Epithelial cell of esophagus (primary cell): ENCODE measurements at regions not wholly inside any gene's neighbourhood (a gene's known extent, or its start where the extent isn't known, plus 50 kb on each side); places are given as distances from the start of the nearest gene placed in this dataset.

ENCODE experiments used
- DNase-seq: peaks from one replicate; pipeline ENCODE4 v3.0.0; 2010; ENCODE audit warnings: low read depth
- H3K4me3 ChIP-seq: 2 replicates; pipeline ENCODE4 v1.5.1; 2011; ENCODE audit warnings: mild to moderate bottlenecking, low read length, control low read depth
- TF ChIP-seq, protein P1 (sequence below): IDR thresholded peaks from 2 replicates; pipeline ENCODE4 v1.5.1; 2011; ENCODE audit warnings: low read depth, mild to moderate bottlenecking, low read length, control low read depth, inconsistent platforms; ENCODE audit not compliant: insufficient read depth; ENCODE audit errors: missing control alignments

DNA sequence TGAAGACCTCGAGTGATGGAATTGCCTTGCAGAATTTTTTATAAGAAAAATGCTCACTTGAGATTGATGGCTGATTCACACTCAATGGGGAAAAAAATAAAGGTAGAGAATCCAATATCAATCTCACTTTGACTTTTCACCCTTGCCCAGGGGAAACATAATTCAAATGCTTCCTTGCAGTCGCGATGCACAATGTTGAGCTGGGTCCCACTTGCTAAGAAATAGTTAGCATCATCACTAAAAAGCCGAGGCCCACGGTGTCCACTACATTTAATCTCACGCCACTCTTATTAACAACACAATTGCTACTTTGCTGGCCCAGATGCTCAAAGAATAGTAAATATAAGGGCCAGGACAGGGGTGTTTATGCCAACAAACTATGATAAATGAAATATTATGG lies 223.4 kb downstream of the SPTSSA start:
- H3K4me3 ChIP-seq, result no peak overlapping the region
- DNase-seq, result no peak

DNA sequence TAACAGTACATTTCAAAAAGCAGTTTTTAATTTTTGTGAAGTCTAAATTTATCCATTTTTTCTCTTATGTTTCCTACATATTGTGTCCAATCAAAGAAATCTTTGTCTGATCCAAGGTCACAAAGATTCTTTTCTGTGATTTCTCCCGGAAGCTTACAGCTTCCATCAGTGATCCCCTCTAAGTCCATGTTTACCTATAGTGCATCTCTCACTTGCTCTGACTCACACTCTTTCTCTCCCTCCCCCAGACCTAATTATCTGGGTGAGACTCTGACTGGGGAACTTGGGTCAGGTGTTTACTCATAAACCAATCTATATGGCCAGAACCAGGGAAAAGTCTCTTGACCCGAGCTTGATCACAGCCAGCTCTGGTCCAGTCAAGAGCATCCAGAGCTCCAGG lies 224.4 kb downstream of the SPTSSA start:
- H3K4me3 ChIP-seq, result no peak overlapping the region
- DNase-seq, result no peak
- TF ChIP-seq, protein P1, sequence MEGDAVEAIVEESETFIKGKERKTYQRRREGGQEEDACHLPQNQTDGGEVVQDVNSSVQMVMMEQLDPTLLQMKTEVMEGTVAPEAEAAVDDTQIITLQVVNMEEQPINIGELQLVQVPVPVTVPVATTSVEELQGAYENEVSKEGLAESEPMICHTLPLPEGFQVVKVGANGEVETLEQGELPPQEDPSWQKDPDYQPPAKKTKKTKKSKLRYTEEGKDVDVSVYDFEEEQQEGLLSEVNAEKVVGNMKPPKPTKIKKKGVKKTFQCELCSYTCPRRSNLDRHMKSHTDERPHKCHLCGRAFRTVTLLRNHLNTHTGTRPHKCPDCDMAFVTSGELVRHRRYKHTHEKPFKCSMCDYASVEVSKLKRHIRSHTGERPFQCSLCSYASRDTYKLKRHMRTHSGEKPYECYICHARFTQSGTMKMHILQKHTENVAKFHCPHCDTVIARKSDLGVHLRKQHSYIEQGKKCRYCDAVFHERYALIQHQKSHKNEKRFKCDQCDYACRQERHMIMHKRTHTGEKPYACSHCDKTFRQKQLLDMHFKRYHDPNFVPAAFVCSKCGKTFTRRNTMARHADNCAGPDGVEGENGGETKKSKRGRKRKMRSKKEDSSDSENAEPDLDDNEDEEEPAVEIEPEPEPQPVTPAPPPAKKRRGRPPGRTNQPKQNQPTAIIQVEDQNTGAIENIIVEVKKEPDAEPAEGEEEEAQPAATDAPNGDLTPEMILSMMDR, result no peak

More for the DNA sequence above, 223.4 kb downstream of the SPTSSA start:
- TF ChIP-seq, protein P1, result no peak

DNA sequence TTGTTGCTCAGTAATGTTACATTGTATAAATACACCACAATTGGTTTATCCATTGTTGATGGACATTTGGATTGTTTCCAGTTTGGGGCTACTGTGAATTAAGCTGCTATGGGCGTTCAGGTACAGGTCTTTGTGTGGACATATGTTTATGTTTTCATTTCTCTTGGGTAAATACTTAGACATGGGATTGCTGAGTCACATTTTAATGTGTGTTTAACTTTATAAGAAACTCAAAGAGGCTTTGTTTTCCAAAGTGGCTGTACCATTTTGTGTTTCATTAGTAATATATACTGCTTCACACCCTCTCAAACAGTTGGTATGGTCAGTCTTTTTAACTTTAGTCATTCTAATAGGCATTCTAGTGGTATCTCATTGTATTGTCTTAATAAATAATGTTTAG lies 225.0 kb downstream of the SPTSSA start:
- TF ChIP-seq, protein P1, result no peak
- DNase-seq, result peak; percentile 73
- no peak overlapping the region for H3K4me3 ChIP-seq

DNA sequence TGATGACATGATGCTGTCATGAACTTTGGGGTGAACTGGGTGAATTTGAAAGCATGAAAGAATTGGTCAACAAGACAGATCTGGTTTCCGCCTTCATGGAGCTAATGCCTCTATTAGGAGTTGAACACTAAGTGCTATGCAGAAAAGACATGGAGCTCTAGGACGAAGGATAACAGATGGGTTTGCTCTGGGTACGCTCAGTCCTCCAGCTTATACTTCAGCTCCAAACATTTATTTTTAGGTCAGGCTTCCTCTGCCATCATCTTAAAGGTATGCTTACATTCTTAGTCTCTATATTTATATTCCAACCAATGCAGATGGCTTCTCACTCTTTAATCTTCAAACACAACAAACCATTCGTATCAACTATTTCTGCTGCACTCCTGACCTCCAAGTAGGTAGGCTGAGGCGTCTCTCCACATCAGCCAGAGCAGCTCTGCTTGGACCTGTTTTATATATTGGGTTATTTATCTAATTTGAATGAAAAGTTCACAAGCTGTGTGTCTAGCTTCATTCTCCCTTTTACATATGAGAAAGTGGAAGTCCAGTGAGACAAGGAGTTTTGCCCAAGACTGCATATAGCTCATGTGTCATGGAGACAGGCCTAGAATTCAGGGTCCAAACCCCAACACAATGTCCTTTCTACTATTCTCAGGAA lies 226.3 kb downstream of the SPTSSA start:
- TF ChIP-seq, protein P1, result no peak
- DNase-seq, result no peak
- no peak overlapping the region for H3K4me3 ChIP-seq

DNA sequence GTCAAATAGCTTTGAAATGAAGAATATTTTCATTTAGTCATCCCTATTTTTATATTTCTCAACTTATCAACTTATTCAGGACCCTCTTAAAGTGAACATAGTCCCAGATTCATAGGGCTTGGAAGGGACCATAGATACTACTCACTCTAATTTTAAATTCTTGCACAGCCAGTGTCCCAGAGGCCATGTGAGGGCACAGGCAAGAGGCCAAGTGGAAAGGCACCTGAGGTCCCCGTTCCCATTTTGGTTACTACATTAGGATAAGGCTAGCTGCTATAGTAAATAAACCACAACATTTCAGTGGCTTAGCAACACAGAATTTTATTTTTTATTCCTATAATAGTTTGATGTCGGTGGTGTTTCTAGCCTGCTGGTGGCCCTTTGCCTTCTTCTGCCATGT lies 227.8 kb downstream of the SPTSSA start:
- DNase-seq, result no peak
- H3K4me3 ChIP-seq, result no peak overlapping the region
- TF ChIP-seq, protein P1, result no peak

DNA sequence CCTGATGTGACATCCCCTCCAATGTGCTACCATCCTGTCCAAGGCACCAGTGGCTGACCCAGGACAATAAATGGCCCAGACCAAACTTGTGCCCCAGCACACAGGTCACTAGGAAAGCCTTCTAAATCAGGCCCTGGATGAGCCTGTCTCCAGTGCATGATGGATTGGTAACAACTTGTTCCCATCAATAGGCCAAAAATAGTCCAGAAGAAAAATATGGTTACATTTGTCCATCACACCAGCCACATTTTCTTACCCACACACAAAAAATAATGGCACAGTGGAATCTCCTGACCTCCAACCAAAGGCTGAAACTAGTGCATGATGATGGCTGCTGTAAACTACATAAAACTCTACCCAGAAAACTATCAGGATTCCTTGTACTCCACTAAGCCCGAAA lies 228.4 kb downstream of the SPTSSA start:
- DNase-seq, result no peak
- TF ChIP-seq, protein P1, result no peak
- H3K4me3 ChIP-seq, result no peak overlapping the region

DNA sequence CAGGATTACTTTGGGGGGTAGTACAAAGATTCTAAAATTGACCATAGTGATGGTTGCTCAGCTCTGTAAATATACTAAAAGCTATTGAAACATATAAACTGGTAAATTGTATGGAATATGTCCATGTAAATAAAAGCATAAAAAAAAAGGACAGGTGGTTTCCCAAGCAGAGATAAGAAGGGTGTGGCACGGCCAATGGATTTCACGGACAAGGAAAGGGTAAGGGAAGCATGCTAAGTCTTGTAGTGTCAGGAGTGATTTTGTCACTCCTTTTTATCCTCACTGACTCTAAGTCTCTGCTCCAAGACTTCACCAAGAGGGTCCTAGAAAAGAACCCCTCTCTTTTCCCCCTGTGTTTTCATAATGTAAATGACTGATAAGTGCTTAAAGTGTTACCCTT lies 229.2 kb downstream of the SPTSSA start:
- DNase-seq, result peak; percentile 39
- H3K4me3 ChIP-seq, result no peak overlapping the region
- TF ChIP-seq, protein P1, result no peak
